Gastroesophageal sphincter (tissue), 3 donors: ENCODE measurements at regions not wholly inside any gene's neighbourhood (a gene's known extent, or its start where the extent isn't known, plus 50 kb on each side); places are given as distances from the start of the nearest gene placed in this dataset.

Experiments used
- CTCF ChIP-seq, 4 experiments: fragments of 200-600 bp in 2 of 4; fragments of 450-650 bp in 2 of 4; sonication (generic) in 1 of 4; IDR thresholded peaks; one replicate each; pipeline ENCODE4 v1.5.1; 2017 to 2019; ENCODE audit warnings: antibody characterized with exemption in 4 of 4, mild to moderate bottlenecking in 2 of 4, moderate library complexity in 2 of 4
- EP300 ChIP-seq: sonication (generic); formaldehyde crosslinking; IDR thresholded peaks from one replicate; pipeline ENCODE4 v1.6.1; 2017; ENCODE audit warnings: antibody characterized with exemption, mild to moderate bottlenecking
- POLR2A ChIP-seq, 2 donors: fragments of 450-650 bp; IDR thresholded peaks; one replicate each; pipeline ENCODE4 v1.6.1; 2017; ENCODE audit warnings: antibody characterized with exemption in 2 of 2, mild to moderate bottlenecking in 2 of 2, moderate library complexity in 1 of 2
- POLR2AphosphoS5 ChIP-seq: sonication (generic); formaldehyde crosslinking; IDR thresholded peaks from one replicate; pipeline ENCODE4 v1.6.1; 2017; ENCODE audit warnings: antibody characterized with exemption

GRCh38 chr3:41102053-41102556, 97.2 kb upstream of the CTNNB1 start:
- TF ChIP-seq CTCF (IDR thresholded peaks at IDR 0.05) (no peak), POLR2A (IDR thresholded peaks at IDR 0.05) (no peak), EP300 (no peak), POLR2AphosphoS5 (no peak)
